ENCODE measurements at regions not wholly inside any gene's neighbourhood (a gene's known extent, or its start where the extent isn't known, plus 50 kb on each side); places are given as distances from the start of the nearest gene placed in this dataset.

GRCh38 chr1:29833581-29833980, 597.3 kb downstream of the PTPRU start:
- Histone ChIP-seq H3K4me3 (no peak overlapping the region), H4K20me1 (ENCODE audit: low read depth) (no peaks in the 10 kb centered on the region), H3K4me2 (no peak overlapping the region), H2AFZ (replicated peaks) (no peak overlapping the region), H3K9ac (no peak overlapping the region), H3K9me3 (ENCODE audit: low read depth) (no peaks in the 10 kb centered on the region), H3K79me2 (ENCODE audit: low read depth) (no peaks in the 10 kb centered on the region), H3K4me1 (no peaks in the 10 kb centered on the region), H3K27me3 (no peaks in the 10 kb centered on the region), H3K36me3 (no peaks in the 10 kb centered on the region), H3K27ac (no peak overlapping the region), H3F3A (ENCODE audit: low read depth) (no peaks in the 10 kb centered on the region)
- no peaks in the 10 kb centered on the region for H3K36me3 Mint-ChIP-seq
- no peak overlapping the region for H3K4me3 Mint-ChIP-seq
- no peak overlapping the region for H3K27ac Mint-ChIP-seq
- peaks cover 4% of the 10 kb centered on the region for H3K4me1 Mint-ChIP-seq
- H3K27me3 Mint-ChIP-seq (ENCODE audit: insufficient read depth, low read depth), result peaks cover 6% of the 10 kb centered on the region
- DNase-seq (ENCODE audit: low spot score), result no peak
- TF ChIP-seq, protein P1, sequence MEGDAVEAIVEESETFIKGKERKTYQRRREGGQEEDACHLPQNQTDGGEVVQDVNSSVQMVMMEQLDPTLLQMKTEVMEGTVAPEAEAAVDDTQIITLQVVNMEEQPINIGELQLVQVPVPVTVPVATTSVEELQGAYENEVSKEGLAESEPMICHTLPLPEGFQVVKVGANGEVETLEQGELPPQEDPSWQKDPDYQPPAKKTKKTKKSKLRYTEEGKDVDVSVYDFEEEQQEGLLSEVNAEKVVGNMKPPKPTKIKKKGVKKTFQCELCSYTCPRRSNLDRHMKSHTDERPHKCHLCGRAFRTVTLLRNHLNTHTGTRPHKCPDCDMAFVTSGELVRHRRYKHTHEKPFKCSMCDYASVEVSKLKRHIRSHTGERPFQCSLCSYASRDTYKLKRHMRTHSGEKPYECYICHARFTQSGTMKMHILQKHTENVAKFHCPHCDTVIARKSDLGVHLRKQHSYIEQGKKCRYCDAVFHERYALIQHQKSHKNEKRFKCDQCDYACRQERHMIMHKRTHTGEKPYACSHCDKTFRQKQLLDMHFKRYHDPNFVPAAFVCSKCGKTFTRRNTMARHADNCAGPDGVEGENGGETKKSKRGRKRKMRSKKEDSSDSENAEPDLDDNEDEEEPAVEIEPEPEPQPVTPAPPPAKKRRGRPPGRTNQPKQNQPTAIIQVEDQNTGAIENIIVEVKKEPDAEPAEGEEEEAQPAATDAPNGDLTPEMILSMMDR (IDR thresholded peaks at IDR 0.05), result no peak
- TF ChIP-seq EZH2 (IDR thresholded peaks at IDR 0.05), result no peak
- TF ChIP-seq EZH2phosphoT487 (IDR thresholded peaks at IDR 0.05), result no peak
- H3K9me3 Mint-ChIP-seq, result no peaks in the 10 kb centered on the region

DNA sequence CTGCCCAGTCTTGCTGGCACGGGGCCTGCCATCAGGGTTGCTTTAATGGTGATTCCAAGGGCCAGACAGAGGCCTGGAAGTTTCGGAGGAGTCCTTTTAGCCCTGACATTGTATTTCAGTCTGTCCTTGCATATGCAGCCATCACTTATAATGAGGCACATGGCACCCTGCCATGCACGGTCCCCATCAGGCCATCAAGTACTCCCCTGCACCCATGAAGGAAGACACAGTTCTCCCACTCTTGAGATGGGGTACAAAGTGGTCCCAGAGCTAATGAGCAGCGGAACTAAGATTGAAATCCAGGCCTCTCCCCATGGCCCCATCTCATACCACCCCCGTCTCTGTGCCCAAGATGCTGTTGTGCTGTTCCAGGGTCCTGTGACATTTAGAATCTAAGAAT, 596.6 kb downstream of the PTPRU start:
- Histone ChIP-seq H3K27ac (no peak overlapping the region), H4K20me1 (ENCODE audit: low read depth) (no peaks in the 10 kb centered on the region), H3K4me3 (no peak overlapping the region), H3K79me2 (ENCODE audit: low read depth) (no peaks in the 10 kb centered on the region), H3K4me2 (no peak overlapping the region), H3K36me3 (no peaks in the 10 kb centered on the region), H3K9me3 (ENCODE audit: low read depth) (no peaks in the 10 kb centered on the region), H3K27me3 (no peaks in the 10 kb centered on the region), H3K9ac (no peak overlapping the region), H3F3A (ENCODE audit: low read depth) (no peaks in the 10 kb centered on the region), H2AFZ (replicated peaks) (no peak overlapping the region), H3K4me1 (no peaks in the 10 kb centered on the region)
- no peak for TF ChIP-seq EZH2phosphoT487 (IDR thresholded peaks at IDR 0.05)
- H3K4me3 Mint-ChIP-seq, result no peak overlapping the region
- no peak for DNase-seq (ENCODE audit: low spot score)
- no peaks in the 10 kb centered on the region for H3K9me3 Mint-ChIP-seq
- H3K4me1 Mint-ChIP-seq, result peaks cover 4% of the 10 kb centered on the region
- peaks cover 6% of the 10 kb centered on the region for H3K27me3 Mint-ChIP-seq (ENCODE audit: insufficient read depth, low read depth)
- H3K36me3 Mint-ChIP-seq, result no peaks in the 10 kb centered on the region
- no peak overlapping the region for H3K27ac Mint-ChIP-seq

DNA sequence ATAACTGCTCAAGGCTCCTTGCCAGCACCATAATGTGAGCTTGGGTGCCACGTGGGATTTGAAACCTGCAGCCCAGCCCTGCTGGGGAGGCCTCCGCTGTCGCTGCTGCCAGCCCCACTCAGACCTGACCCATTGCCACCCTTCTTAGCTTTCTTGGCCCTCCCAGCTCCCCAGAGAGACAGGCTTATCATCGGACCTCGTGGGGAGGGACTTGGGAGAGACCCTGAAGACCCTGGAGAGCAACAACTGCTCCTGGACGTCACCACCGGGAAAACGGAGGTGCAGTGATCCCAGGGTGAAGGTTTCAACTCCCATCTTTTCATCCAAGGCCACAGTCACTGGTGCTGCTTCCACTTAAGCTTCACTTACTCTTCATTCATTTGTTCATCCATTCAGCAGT, 596.1 kb downstream of the PTPRU start:
- Histone ChIP-seq H3K36me3 (no peaks in the 10 kb centered on the region), H3K27me3 (no peaks in the 10 kb centered on the region), H3K4me2 (no peak overlapping the region), H2AFZ (replicated peaks) (no peak overlapping the region), H3K4me3 (no peak overlapping the region), H3K9me3 (ENCODE audit: low read depth) (no peaks in the 10 kb centered on the region), H3K4me1 (no peaks in the 10 kb centered on the region), H3K27ac (no peak overlapping the region), H3F3A (ENCODE audit: low read depth) (no peaks in the 10 kb centered on the region), H3K9ac (no peak overlapping the region), H4K20me1 (ENCODE audit: low read depth) (no peaks in the 10 kb centered on the region), H3K79me2 (ENCODE audit: low read depth) (no peaks in the 10 kb centered on the region)
- Mint-ChIP-seq H3K4me1 (peaks cover 4% of the 10 kb centered on the region), H3K4me3 (no peak overlapping the region), H3K9me3 (no peaks in the 10 kb centered on the region), H3K27ac (no peak overlapping the region), H3K27me3 (ENCODE audit: insufficient read depth, low read depth) (peaks cover 6% of the 10 kb centered on the region), H3K36me3 (no peaks in the 10 kb centered on the region)
- TF ChIP-seq, protein P1 (IDR thresholded peaks at IDR 0.05), result no peak
- no peak for TF ChIP-seq EZH2 (IDR thresholded peaks at IDR 0.05)
- no peak for TF ChIP-seq EZH2phosphoT487 (IDR thresholded peaks at IDR 0.05)
- DNase-seq (ENCODE audit: low spot score), result no peak

- H3K27ac Mint-ChIP-seq, result no peak overlapping the region
- H3K36me3 Mint-ChIP-seq, result no peaks in the 10 kb centered on the region
- H3K4me3 Mint-ChIP-seq, result no peak overlapping the region
- H3K27me3 ChIP-seq, result no peaks in the 10 kb centered on the region
- no peaks in the 10 kb centered on the region for H3K9me3 ChIP-seq (ENCODE audit: low read depth)
- H3K27me3 Mint-ChIP-seq (ENCODE audit: insufficient read depth, low read depth), result peaks cover 5% of the 10 kb centered on the region
- H3K4me3 ChIP-seq, result no peak overlapping the region
- no peak overlapping the region for H3K4me2 ChIP-seq
- no peaks in the 10 kb centered on the region for H3K36me3 ChIP-seq
- no peak for TF ChIP-seq EZH2phosphoT487 (IDR thresholded peaks at IDR 0.05)
- TF ChIP-seq, protein P1 (IDR thresholded peaks at IDR 0.05), result no peak
- TF ChIP-seq EZH2 (IDR thresholded peaks at IDR 0.05), result no peak
- no peaks in the 10 kb centered on the region for H3K79me2 ChIP-seq (ENCODE audit: low read depth)
- H3K9ac ChIP-seq, result no peak overlapping the region
- no peaks in the 10 kb centered on the region for H3K4me1 ChIP-seq
- peaks cover 4% of the 10 kb centered on the region for H3K4me1 Mint-ChIP-seq
- H3F3A ChIP-seq (ENCODE audit: low read depth), result no peaks in the 10 kb centered on the region
- no peak overlapping the region for H2AFZ ChIP-seq (replicated peaks)
- H4K20me1 ChIP-seq (ENCODE audit: low read depth), result no peaks in the 10 kb centered on the region
- DNase-seq (ENCODE audit: low spot score), result no peak
- no peaks in the 10 kb centered on the region for H3K9me3 Mint-ChIP-seq
- no peak overlapping the region for H3K27ac ChIP-seq
These were observed 595.3 kb downstream of the PTPRU start for GRCh38 chr1:29831500-29832117.

Data from neural progenitor cell (in vitro differentiated cells).